Kidney glomerular epithelial cell (primary cell): ENCODE measurements at regions not wholly inside any gene's neighbourhood (a gene's known extent, or its start where the extent isn't known, plus 50 kb on each side); places are given as distances from the start of the nearest gene placed in this dataset.

Experiments used
- DNase-seq: peaks from one replicate; lab custom pipeline; 2025; lab: John Stamatoyannopoulos, UW

- DNase-seq: peak; percentile 21
These were observed 187.4 kb upstream of the ATP1B1 start for GRCh38 chr1:168918860-168919741.

- peak; percentile 36 for DNase-seq
These were observed 185.9 kb upstream of the ATP1B1 start for GRCh38 chr1:168920456-168921094.

- no peak for DNase-seq
These were observed 184.9 kb upstream of the ATP1B1 start for GRCh38 chr1:168921629-168922028.

GRCh38 chr1:168923521-168924136 is 182.9 kb upstream of the ATP1B1 start:
- DNase-seq: no peak

GRCh38 chr1:168924976-168925375 is 181.5 kb upstream of the ATP1B1 start:
- DNase-seq: peak; percentile 12

- DNase-seq: no peak
These were observed 180.3 kb upstream of the ATP1B1 start for GRCh38 chr1:168926236-168926635.

GRCh38 chr1:168932539-168932938 is 174.0 kb upstream of the ATP1B1 start:
- DNase-seq: no peak

GRCh38 chr1:168933141-168933805 is 173.2 kb upstream of the ATP1B1 start:
- no peak for DNase-seq

GRCh38 chr1:168939110-168939946 is 167.2 kb upstream of the ATP1B1 start:
- peak; percentile 15 for DNase-seq

GRCh38 chr1:168939947-168940223 is 166.6 kb upstream of the ATP1B1 start:
- no peak for DNase-seq

GRCh38 chr1:168941640-168942039 is 164.8 kb upstream of the ATP1B1 start:
- DNase-seq: no peak

GRCh38 chr1:168942165-168942564 is 164.3 kb upstream of the ATP1B1 start:
- DNase-seq: no peak

GRCh38 chr1:168945870-168946269 is 160.6 kb upstream of the ATP1B1 start:
- no peak for DNase-seq

GRCh38 chr1:168947041-168947440 is 159.4 kb upstream of the ATP1B1 start:
- no peak for DNase-seq

GRCh38 chr1:168949672-168950071 is 156.8 kb upstream of the ATP1B1 start:
- DNase-seq: no peak

GRCh38 chr1:168957818-168958217 is 148.7 kb upstream of the ATP1B1 start:
- no peak for DNase-seq

GRCh38 chr1:168958562-168959289 is 147.8 kb upstream of the ATP1B1 start:
- no peak for DNase-seq

- DNase-seq: no peak
These were observed 147.1 kb upstream of the ATP1B1 start for GRCh38 chr1:168959382-168959781.

- DNase-seq: no peak
These were observed 146.4 kb upstream of the ATP1B1 start for GRCh38 chr1:168960114-168960513.

GRCh38 chr1:168960595-168960994 is 145.9 kb upstream of the ATP1B1 start:
- DNase-seq: no peak

GRCh38 chr1:168963601-168964000 is 142.9 kb upstream of the ATP1B1 start:
- DNase-seq: no peak
